ENCODE measurements at regions not wholly inside any gene's neighbourhood (a gene's known extent, or its start where the extent isn't known, plus 50 kb on each side); places are given as distances from the start of the nearest gene placed in this dataset.
"Not testable (repeated sequence)": the region's sequence is repeated elsewhere in the genome, so short reads cannot be mapped to it uniquely, and the experiment has no call there.

DNA sequence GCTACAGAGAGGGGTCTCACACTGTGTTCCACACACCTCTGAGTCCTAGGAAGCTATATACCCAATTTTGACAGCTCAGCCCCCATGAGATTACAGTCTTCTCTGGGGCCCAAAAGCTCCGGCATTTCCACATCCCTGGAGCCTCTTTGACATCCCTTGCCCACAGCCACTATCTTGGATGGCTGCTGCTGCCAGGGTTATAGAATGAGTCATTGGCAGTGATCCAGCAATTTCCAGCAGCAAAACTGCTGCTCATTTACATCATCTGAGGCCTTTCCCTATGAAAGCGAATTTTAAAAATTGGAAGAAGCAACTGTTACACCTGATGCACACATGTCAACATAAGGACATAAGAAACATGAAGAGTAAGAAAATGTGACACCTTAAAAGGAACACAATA lies 590.7 kb downstream of the MEI4 start:
- no peak overlapping the region for H3K27ac ChIP-seq (ENCODE audit: poor library complexity, severe bottlenecking)
- H3K36me3 ChIP-seq (ENCODE audit: low read depth), result no peaks in the 10 kb centered on the region
- no peak for TF ChIP-seq CTCF (IDR thresholded peaks at IDR 0.05; ENCODE audit: poor library complexity, severe bottlenecking)
- DNase-seq (ENCODE audit: low spot score) (no peak), ATAC-seq (ENCODE audit: low read depth) (no peak)
- H3K4me3 ChIP-seq (ENCODE audit: severe bottlenecking), result no peak overlapping the region
- no peaks in the 10 kb centered on the region for H3K27me3 ChIP-seq (ENCODE audit: insufficient read depth, poor library complexity, severe bottlenecking)
- H3K4me1 ChIP-seq (ENCODE audit: insufficient read depth, poor library complexity, severe bottlenecking), result no peaks in the 10 kb centered on the region
- H3K9me3 ChIP-seq (ENCODE audit: severe bottlenecking), result no peaks in the 10 kb centered on the region

- no peak overlapping the region for H3K4me3 ChIP-seq (ENCODE audit: severe bottlenecking)
- no peaks in the 10 kb centered on the region for H3K4me1 ChIP-seq (ENCODE audit: insufficient read depth, poor library complexity, severe bottlenecking)
- no peaks in the 10 kb centered on the region for H3K9me3 ChIP-seq (ENCODE audit: severe bottlenecking)
- DNase-seq (ENCODE audit: low spot score) (no peak), ATAC-seq (ENCODE audit: low read depth) (no peak)
- no peak for TF ChIP-seq CTCF (IDR thresholded peaks at IDR 0.05; ENCODE audit: poor library complexity, severe bottlenecking)
- H3K36me3 ChIP-seq (ENCODE audit: low read depth), result no peaks in the 10 kb centered on the region
- no peak overlapping the region for H3K27ac ChIP-seq (ENCODE audit: poor library complexity, severe bottlenecking)
- H3K27me3 ChIP-seq (ENCODE audit: insufficient read depth, poor library complexity, severe bottlenecking), result no peaks in the 10 kb centered on the region
Measured at GRCh38 chr6:78251931-78252330, 599.1 kb downstream of the MEI4 start.

DNA sequence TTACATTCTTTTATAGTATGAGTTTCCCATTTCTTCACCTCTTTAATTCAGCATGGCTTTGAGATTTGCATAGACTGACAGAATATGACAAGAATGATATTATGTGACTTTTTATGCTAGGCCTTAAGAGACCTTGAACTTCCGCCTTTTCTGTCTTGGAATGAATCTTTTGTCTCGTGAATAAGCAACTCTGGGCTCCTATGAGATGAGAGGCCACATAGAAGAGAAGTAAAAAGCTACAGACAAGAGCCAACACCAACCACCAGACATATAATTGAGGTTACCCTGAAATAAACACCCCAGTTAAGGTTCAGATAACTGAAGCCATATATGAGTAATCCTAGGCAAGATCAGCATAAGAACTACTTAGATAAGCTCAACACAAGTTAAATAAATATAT lies 600.8 kb downstream of the MEI4 start:
- Histone ChIP-seq H3K4me3 (ENCODE audit: severe bottlenecking) (no peak overlapping the region), H3K4me1 (ENCODE audit: insufficient read depth, poor library complexity, severe bottlenecking) (no peaks in the 10 kb centered on the region), H3K36me3 (ENCODE audit: low read depth) (no peaks in the 10 kb centered on the region), H3K27me3 (ENCODE audit: insufficient read depth, poor library complexity, severe bottlenecking) (no peaks in the 10 kb centered on the region), H3K9me3 (ENCODE audit: severe bottlenecking) (no peaks in the 10 kb centered on the region), H3K27ac (ENCODE audit: poor library complexity, severe bottlenecking) (no peak overlapping the region)
- ATAC-seq (ENCODE audit: low read depth) (no peak), DNase-seq (ENCODE audit: low spot score) (no peak)
- no peak for TF ChIP-seq CTCF (IDR thresholded peaks at IDR 0.05; ENCODE audit: poor library complexity, severe bottlenecking)

DNA sequence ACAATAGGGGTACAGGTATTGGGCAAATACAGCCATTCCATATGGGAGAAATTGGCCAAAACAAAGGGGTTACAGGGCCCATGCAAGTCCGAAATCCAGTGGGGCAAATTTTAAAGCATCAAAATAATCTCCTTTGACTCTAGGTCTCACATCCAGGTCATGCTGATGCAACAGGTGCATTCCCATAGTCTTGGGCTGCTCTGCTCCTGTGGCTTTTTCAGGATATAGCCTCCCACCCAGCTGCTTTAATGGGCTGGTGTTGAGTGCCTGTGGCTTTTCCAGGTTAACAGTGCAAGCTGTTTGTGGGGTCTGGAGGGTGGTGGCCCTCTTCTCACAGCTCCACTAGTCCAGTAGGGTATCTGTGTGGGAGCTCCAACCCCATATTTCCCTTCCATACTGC lies 607.1 kb downstream of the MEI4 start:
- no peak for TF ChIP-seq CTCF (IDR thresholded peaks at IDR 0.05; ENCODE audit: poor library complexity, severe bottlenecking)
- Histone ChIP-seq H3K4me1 (ENCODE audit: insufficient read depth, poor library complexity, severe bottlenecking) (no peaks in the 10 kb centered on the region), H3K27me3 (ENCODE audit: insufficient read depth, poor library complexity, severe bottlenecking) (no peaks in the 10 kb centered on the region), H3K36me3 (ENCODE audit: low read depth) (no peaks in the 10 kb centered on the region), H3K27ac (ENCODE audit: poor library complexity, severe bottlenecking) (no peak overlapping the region), H3K9me3 (ENCODE audit: severe bottlenecking) (no peaks in the 10 kb centered on the region), H3K4me3 (ENCODE audit: severe bottlenecking) (no peak overlapping the region)
- no peak for ATAC-seq (ENCODE audit: low read depth)
- no peak for DNase-seq (ENCODE audit: low spot score)

- not testable (repeated sequence) for H3K4me1 ChIP-seq (ENCODE audit: insufficient read depth, poor library complexity, severe bottlenecking); H3K27ac ChIP-seq (ENCODE audit: poor library complexity, severe bottlenecking); H3K9me3 ChIP-seq (ENCODE audit: severe bottlenecking); ATAC-seq (ENCODE audit: low read depth); H3K27me3 ChIP-seq (ENCODE audit: insufficient read depth, poor library complexity, severe bottlenecking); H3K36me3 ChIP-seq (ENCODE audit: low read depth); H3K4me3 ChIP-seq (ENCODE audit: severe bottlenecking); DNase-seq (ENCODE audit: low spot score)
Measured at GRCh38 chr6:78260427-78260826, 606.9 kb upstream of the IRAK1BP1 start.

Data from RWPE2 (cell line).